VCaP (cell line): ENCODE measurements at regions not wholly inside any gene's neighbourhood (a gene's known extent, or its start where the extent isn't known, plus 50 kb on each side); places are given as distances from the start of the nearest gene placed in this dataset.
A peak's percentile ranks its signal among the peaks of the same experiment; 100 is the strongest.

ENCODE experiments used
- H3K27ac ChIP-seq: fragments of 450-650 bp; 2 replicates; pipeline ENCODE4 v1.5.1; 2017
- TF ChIP-seq, protein P1 (sequence below): fragments of 450-650 bp; conservative IDR thresholded peaks from 2 replicates; pipeline ENCODE4 v1.5.1; 2017; ENCODE audit warnings: mild to moderate bottlenecking, moderate library complexity

DNA sequence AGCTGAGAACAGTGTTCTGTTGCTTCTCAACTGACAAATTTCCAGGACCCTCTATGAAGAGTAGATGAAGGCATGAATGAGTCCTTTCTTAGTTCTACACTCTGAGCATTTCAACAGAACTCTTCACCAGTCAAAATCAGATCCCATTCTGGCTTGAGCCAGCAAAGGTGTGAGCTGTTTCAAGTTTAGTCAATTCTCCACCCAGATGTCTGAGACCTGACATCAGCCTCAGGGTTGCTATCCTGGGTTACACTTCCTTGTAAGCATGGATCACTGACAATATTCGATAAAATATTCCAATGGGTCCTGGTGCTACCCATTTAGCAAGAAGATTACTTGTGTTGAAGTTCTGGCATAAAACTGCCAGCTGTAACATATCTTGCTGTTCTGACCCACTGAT lies 97.6 kb upstream of the PPP2R3A start:
- TF ChIP-seq, protein P1, sequence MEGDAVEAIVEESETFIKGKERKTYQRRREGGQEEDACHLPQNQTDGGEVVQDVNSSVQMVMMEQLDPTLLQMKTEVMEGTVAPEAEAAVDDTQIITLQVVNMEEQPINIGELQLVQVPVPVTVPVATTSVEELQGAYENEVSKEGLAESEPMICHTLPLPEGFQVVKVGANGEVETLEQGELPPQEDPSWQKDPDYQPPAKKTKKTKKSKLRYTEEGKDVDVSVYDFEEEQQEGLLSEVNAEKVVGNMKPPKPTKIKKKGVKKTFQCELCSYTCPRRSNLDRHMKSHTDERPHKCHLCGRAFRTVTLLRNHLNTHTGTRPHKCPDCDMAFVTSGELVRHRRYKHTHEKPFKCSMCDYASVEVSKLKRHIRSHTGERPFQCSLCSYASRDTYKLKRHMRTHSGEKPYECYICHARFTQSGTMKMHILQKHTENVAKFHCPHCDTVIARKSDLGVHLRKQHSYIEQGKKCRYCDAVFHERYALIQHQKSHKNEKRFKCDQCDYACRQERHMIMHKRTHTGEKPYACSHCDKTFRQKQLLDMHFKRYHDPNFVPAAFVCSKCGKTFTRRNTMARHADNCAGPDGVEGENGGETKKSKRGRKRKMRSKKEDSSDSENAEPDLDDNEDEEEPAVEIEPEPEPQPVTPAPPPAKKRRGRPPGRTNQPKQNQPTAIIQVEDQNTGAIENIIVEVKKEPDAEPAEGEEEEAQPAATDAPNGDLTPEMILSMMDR, result no peak
- no peak overlapping the region for H3K27ac ChIP-seq

- H3K27ac ChIP-seq, result no peak overlapping the region
- TF ChIP-seq, protein P1, result no peak
Observed at GRCh38 chr3:135868801-135869200, 96.7 kb upstream of the PPP2R3A start.

DNA sequence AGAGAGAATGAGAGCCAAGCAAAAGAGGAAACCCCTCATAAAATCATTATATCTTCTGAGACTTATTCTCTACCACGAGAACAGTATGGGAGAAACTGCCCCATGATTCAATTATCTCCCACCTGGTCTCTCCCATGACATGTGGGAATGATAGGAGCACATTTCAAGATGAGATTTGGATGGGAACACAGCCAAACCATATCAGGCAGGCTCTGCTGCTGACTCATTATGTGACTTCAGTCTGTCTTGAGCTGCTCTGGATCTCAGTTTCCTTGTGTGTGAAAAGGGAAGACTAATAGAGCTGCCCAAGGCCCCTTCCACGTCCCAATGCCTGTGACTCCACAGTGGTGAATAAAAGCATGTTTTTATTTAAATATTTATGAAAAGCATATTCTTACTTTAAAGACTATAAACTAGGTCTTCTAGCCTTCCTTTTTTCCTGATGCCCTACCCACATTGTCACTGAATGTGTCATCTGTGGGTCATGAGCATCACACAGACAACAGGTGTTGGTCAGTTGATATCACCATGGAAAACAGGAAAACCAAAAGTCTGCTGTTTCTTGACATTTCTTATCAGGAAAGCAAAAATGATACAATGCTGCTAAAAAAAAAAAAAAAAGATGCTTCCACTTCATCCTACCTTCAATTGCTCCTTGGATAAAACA lies 96.0 kb upstream of the PPP2R3A start:
- TF ChIP-seq, protein P1, result no peak
- H3K27ac ChIP-seq, result no peak overlapping the region

DNA sequence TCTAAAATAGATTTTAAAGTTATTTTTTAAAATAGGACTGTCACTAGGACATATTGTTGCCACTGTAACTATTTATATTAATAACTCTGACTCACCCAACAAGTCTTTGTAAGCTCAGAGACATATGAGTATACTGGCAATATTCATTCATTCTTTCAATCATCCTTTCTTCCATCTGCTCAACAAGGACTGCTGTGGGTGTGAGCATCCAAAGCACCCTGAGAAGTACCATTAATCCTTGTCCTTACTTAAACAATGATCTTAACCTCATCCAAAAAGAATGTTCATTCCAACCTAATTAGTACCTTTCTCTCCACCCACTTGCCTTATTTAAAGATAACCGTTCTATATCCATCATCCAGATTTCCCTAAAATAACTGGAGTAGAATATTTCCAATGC lies 94.2 kb upstream of the PPP2R3A start:
- TF ChIP-seq, protein P1, result no peak
- H3K27ac ChIP-seq, result no peak overlapping the region

GRCh38 chr3:135874035-135874434 lies 91.5 kb upstream of the PPP2R3A start:
- TF ChIP-seq, protein P1, result no peak
- H3K27ac ChIP-seq, result no peak overlapping the region

- no peak overlapping the region for H3K27ac ChIP-seq
Observed at GRCh38 chr3:135878501-135878900, 87.0 kb upstream of the PPP2R3A start.

DNA sequence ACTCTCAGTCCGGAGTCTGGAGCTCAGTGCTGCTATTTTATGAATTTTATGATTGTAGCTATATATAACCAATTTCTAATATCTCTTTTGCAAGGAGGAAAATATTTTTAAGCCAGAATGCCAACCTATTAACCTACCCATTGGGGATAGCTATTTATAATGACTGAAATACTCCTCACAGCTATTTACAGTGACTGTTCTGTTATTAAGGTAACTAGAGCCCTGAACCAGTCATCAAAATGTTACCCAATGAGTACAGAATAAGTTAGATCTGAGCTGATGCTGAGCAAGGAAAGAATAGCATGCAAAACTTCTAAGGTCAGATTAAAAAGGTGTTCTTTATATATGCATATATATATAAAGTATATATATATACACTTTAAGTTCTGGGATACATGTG lies 79.6 kb upstream of the PPP2R3A start:
- peak overlapping the region; percentile 68; the same call in 1 of the 2 replicates for H3K27ac ChIP-seq
- TF ChIP-seq, protein P1, result no peak

More at GRCh38 chr3:135878501-135878900, 87.0 kb upstream of the PPP2R3A start:
- TF ChIP-seq, protein P1, result no peak
